HEK293 (cell line): ENCODE measurements at regions not wholly inside any gene's neighbourhood (a gene's known extent, or its start where the extent isn't known, plus 50 kb on each side); places are given as distances from the start of the nearest gene placed in this dataset.

Source experiments
- CTCF ChIA-PET: fragments of 350-600 bp; formaldehyde crosslinking; extraction: SDS; loops from one replicate; lab custom pipeline; 2021; ENCODE audit warnings: antibody characterized with exemption; lab: Yijun Ruan, JAX
- POLR2A ChIA-PET: fragments of 300-600 bp; formaldehyde crosslinking; extraction: SDS; loops from one replicate; lab custom pipeline; 2020; ENCODE audit warnings: antibody characterized with exemption, inconsistent platforms; lab: Yijun Ruan, JAX
- H3K27ac ChIP-seq: fragments of 200-500 bp; sonication (Bioruptor generic); 2 replicates; pipeline ENCODE4 v1.5.1; 2014; ENCODE audit warnings: low read depth, low read length, control low read depth, inconsistent platforms; ENCODE audit errors: extremely low read depth
- H3K36me3 ChIP-seq, 2 experiments: fragments of 200-500 bp in 1 of 2; sonication (Bioruptor generic) in 1 of 2; 1 replicate in 1 of 2; 2 replicates in 1 of 2; pipeline ENCODE4 v1.5.1; 2014 to 2017; ENCODE audit warnings: inconsistent platforms in 2 of 2, low read length in 2 of 2; ENCODE audit not compliant: control insufficient read depth in 2 of 2, insufficient read depth in 1 of 2
- H3K4me1 ChIP-seq: fragments of 200-500 bp; sonication (Bioruptor generic); 2 replicates; pipeline ENCODE4 v1.5.1; 2014; ENCODE audit warnings: mild to moderate bottlenecking, low read length, inconsistent platforms; ENCODE audit not compliant: control insufficient read depth, insufficient read depth
- H3K4me3 ChIP-seq: 2 replicates; pipeline ENCODE4 v1.5.1; 2011; ENCODE audit warnings: low read depth, mild to moderate bottlenecking, control low read depth, low read length, moderate library complexity
- H3K9me3 ChIP-seq: fragments of 200-500 bp; sonication (Bioruptor generic); 2 replicates; pipeline ENCODE4 v1.5.1; 2014; ENCODE audit warnings: low read depth, low read length, inconsistent platforms; ENCODE audit not compliant: control insufficient read depth, insufficient read depth
- FEZF1 ChIP-seq: fragments of 450-650 bp; formaldehyde crosslinking; IDR thresholded peaks from 2 replicates; pipeline ENCODE4 v1.5.1; 2016; ENCODE audit warnings: missing biosample characterization, missing genetic modification characterization
- ZNF121 ChIP-seq: fragments of 450-650 bp; formaldehyde crosslinking; IDR thresholded peaks from 2 replicates; pipeline ENCODE4 v1.5.1; 2016; ENCODE audit warnings: missing biosample characterization, missing genetic modification characterization
- ZNF223 ChIP-seq: fragments of 450-650 bp; formaldehyde crosslinking; IDR thresholded peaks from 2 replicates; pipeline ENCODE4 v1.5.1; 2016; ENCODE audit warnings: missing biosample characterization, missing genetic modification characterization
- ZNF239 ChIP-seq: fragments of 450-650 bp; formaldehyde crosslinking; IDR thresholded peaks from 2 replicates; pipeline ENCODE4 v1.5.1; 2016; ENCODE audit warnings: missing biosample characterization, missing genetic modification characterization
- ZNF335 ChIP-seq: fragments of 450-650 bp; formaldehyde crosslinking; conservative IDR thresholded peaks from 2 replicates; pipeline ENCODE4 v1.5.1; 2016; ENCODE audit warnings: missing biosample characterization, missing genetic modification characterization
- ZNF391 ChIP-seq: fragments of 450-650 bp; formaldehyde crosslinking; IDR thresholded peaks from 2 replicates; pipeline ENCODE4 v1.5.1; 2016; ENCODE audit warnings: low read depth, missing biosample characterization, missing genetic modification characterization, borderline replicate concordance
- ZNF670 ChIP-seq: fragments of 450-650 bp; formaldehyde crosslinking; IDR thresholded peaks from 2 replicates; pipeline ENCODE4 v1.5.1; 2016; ENCODE audit warnings: missing biosample characterization, missing genetic modification characterization, low read depth
- ZNF777 ChIP-seq: fragments of 450-650 bp; formaldehyde crosslinking; IDR thresholded peaks from 2 replicates; pipeline ENCODE4 v1.5.1; 2017; ENCODE audit warnings: missing biosample characterization, missing genetic modification characterization, borderline replicate concordance
- TF ChIP-seq, protein P1 (sequence below): fragments of 450-650 bp; formaldehyde crosslinking; IDR thresholded peaks from 2 replicates; pipeline ENCODE4 v1.5.1; 2016; ENCODE audit warnings: missing biosample characterization, missing genetic modification characterization
- TF ChIP-seq, protein P2 (sequence below): fragments of 450-650 bp; formaldehyde crosslinking; IDR thresholded peaks from 2 replicates; pipeline ENCODE4 v1.5.1; 2016; ENCODE audit warnings: missing biosample characterization, missing genetic modification characterization
- TF ChIP-seq, protein P3 (sequence below): fragments of 450-650 bp; formaldehyde crosslinking; IDR thresholded peaks from 2 replicates; pipeline ENCODE4 v1.5.1; 2017; ENCODE audit warnings: missing biosample characterization, missing genetic modification characterization
- TF ChIP-seq, protein P4 (sequence below): fragments of 450-650 bp; formaldehyde crosslinking; IDR thresholded peaks from 2 replicates; pipeline ENCODE4 v1.5.1; 2016; ENCODE audit warnings: missing biosample characterization, missing genetic modification characterization, low read depth
- TF ChIP-seq, protein P5 (sequence below): fragments of 450-650 bp; formaldehyde crosslinking; IDR thresholded peaks from 2 replicates; pipeline ENCODE4 v1.5.1; 2017; ENCODE audit warnings: missing biosample characterization, mild to moderate bottlenecking, missing genetic modification characterization, moderate library complexity
- TF ChIP-seq, protein P6 (sequence below): fragments of 450-650 bp; formaldehyde crosslinking; IDR thresholded peaks from 2 replicates; pipeline ENCODE4 v1.5.1; 2017; ENCODE audit warnings: missing biosample characterization, missing genetic modification characterization

DNA sequence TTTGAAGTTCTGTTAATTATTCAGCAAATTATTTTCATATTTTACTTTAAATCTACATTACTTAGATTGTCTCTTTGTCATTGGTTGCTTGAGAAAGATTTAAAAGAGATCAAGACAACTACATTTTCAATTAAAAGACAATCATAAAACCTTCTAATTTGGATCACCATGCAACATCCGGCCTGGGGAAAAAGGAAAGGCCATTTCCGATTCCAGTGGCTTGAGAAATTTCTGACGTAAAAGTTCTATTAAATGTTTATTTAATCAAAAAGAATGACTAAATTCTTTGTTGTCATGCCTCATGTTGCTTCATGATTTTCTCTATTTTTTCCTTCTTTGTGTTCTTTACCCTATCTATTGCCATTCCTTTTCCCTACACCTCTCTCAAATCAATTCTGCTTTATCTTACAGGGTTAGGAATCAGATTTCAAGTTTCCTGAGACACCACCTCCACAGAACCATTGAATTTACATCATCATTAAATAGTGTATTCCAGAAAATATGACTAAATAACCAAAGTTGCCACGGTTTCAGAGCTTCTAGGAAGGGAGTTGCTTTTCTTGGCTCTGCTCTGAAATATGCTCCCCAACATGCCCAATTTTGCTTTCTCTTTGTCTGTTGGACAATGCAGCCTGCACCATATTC, 124.6 kb upstream of the ACSL4 start:
- H3K27ac ChIP-seq = no peak overlapping the region
- CTCF ChIA-PET = interaction anchor here (0.6 to 8.4 kb wide), 26 partner anchors 13 to 1422 kb away, joined by 3 to 180 read pairs (median 4); partner anchors contain the start of gene NXT2

DNA sequence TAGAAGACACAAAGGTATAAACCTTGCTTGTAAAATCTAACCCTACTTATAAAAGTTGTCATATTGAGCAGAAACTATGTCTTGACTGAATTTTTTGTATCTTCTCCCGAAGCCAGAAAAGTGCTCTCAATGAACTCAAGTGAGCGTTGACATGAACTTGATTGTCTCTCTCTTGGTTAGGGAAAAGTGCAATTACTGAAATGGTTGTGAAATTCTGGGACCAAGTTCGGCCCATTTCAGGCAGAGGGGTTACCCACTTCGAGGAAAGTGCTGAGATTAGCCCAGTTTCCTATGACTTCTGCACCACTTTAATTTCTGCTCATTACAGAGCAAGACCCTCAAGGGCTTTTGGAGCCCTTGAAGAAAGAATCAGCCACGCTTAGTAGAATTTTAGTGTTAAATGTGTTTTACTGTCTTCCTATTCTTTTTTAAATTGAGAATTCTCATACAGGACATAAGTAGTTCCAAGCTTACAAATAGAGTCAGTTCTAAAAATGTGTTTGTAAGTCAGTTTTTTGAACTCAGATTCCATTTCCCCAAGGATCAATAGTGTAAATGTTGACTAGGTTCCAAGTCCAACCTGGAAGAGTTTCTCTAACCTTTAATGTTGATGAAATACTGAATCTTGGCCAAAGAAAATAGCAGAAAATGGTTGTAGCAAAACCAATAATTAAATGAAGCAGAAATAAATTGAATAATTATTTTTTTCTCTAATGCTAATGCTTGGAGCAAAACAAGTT, 125.7 kb upstream of the ACSL4 start:
- Histone ChIP-seq H3K9me3 (no peaks in the 10 kb centered on the region), H3K4me3 (no peak overlapping the region), H3K27ac (no peak overlapping the region), H3K36me3 (no peaks in the 10 kb centered on the region), H3K4me1 (no peaks in the 10 kb centered on the region)
- CTCF ChIA-PET = interaction anchor here (0.8 to 8.4 kb wide), 5 partner anchors 14 to 224 kb away, joined by 3 to 180 read pairs (median 6); no protein-coding TSS in a partner anchor
- POLR2A ChIA-PET = no interaction called here
- TF ChIP-seq ZNF391 = no peak
- TF ChIP-seq, protein P1, sequence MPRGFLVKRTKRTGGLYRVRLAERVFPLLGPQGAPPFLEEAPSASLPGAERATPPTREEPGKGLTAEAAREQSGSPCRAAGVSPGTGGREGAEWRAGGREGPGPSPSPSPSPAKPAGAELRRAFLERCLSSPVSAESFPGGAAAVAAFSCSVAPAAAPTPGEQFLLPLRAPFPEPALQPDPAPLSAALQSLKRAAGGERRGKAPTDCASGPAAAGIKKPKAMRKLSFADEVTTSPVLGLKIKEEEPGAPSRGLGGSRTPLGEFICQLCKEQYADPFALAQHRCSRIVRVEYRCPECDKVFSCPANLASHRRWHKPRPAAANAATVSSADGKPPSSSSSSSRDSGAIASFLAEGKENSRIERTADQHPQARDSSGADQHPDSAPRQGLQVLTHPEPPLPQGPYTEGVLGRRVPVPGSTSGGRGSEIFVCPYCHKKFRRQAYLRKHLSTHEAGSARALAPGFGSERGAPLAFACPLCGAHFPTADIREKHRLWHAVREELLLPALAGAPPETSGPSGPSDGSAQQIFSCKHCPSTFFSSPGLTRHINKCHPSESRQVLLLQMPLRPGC (tag by site-specific recombination) = no peak
- no peak for TF ChIP-seq FEZF1 (tag by site-specific recombination)

More for the DNA sequence above, 124.6 kb upstream of the ACSL4 start:
- Histone ChIP-seq H3K9me3 (no peaks in the 10 kb centered on the region; the same call in 1 of the 2 replicates), H3K4me3 (no peak overlapping the region), H3K36me3 (no peaks in the 10 kb centered on the region), H3K4me1 (no peaks in the 10 kb centered on the region)
- TF ChIP-seq ZNF121 (tag by site-specific recombination) (no peak), ZNF777 (no peak), ZNF335 (tag by site-specific recombination) (no peak), ZNF223 (tag by site-specific recombination) (no peak), ZNF239 (no peak), ZNF670 (no peak)
- TF ChIP-seq, protein P2, sequence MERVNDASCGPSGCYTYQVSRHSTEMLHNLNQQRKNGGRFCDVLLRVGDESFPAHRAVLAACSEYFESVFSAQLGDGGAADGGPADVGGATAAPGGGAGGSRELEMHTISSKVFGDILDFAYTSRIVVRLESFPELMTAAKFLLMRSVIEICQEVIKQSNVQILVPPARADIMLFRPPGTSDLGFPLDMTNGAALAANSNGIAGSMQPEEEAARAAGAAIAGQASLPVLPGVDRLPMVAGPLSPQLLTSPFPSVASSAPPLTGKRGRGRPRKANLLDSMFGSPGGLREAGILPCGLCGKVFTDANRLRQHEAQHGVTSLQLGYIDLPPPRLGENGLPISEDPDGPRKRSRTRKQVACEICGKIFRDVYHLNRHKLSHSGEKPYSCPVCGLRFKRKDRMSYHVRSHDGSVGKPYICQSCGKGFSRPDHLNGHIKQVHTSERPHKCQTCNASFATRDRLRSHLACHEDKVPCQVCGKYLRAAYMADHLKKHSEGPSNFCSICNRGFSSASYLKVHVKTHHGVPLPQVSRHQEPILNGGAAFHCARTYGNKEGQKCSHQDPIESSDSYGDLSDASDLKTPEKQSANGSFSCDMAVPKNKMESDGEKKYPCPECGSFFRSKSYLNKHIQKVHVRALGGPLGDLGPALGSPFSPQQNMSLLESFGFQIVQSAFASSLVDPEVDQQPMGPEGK (tag by site-specific recombination) = no peak
- TF ChIP-seq, protein P3, sequence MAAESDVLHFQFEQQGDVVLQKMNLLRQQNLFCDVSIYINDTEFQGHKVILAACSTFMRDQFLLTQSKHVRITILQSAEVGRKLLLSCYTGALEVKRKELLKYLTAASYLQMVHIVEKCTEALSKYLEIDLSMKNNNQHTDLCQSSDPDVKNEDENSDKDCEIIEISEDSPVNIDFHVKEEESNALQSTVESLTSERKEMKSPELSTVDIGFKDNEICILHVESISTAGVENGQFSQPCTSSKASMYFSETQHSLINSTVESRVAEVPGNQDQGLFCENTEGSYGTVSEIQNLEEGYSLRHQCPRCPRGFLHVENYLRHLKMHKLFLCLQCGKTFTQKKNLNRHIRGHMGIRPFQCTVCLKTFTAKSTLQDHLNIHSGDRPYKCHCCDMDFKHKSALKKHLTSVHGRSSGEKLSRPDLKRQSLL = no peak
- TF ChIP-seq, protein P4, sequence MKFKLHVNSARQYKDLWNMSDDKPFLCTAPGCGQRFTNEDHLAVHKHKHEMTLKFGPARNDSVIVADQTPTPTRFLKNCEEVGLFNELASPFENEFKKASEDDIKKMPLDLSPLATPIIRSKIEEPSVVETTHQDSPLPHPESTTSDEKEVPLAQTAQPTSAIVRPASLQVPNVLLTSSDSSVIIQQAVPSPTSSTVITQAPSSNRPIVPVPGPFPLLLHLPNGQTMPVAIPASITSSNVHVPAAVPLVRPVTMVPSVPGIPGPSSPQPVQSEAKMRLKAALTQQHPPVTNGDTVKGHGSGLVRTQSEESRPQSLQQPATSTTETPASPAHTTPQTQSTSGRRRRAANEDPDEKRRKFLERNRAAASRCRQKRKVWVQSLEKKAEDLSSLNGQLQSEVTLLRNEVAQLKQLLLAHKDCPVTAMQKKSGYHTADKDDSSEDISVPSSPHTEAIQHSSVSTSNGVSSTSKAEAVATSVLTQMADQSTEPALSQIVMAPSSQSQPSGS (tag by site-specific recombination) = no peak
- POLR2A ChIA-PET = no interaction called here

DNA sequence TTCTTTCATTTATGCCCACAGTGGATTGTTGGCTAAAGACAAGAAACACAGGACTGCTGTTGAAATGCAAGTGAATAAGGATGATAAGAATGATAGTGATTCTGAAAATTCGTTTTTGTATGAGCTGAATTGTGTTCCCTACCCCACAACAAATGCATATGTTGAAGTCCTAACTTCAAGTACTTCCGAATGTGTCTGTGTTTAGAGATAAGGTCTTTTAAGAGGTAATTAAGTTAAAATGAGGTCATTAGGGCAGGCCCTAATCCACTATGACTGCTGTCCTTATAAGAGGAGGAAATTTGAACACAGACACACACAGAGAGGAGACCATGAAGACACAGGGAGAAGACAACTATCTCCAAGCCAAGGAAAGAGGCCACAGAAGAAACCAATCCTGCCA, 126.6 kb upstream of the ACSL4 start:
- Histone ChIP-seq H3K4me1 (no peaks in the 10 kb centered on the region), H3K4me3 (no peak overlapping the region), H3K27ac (no peak overlapping the region), H3K36me3 (no peaks in the 10 kb centered on the region), H3K9me3 (no peaks in the 10 kb centered on the region)
- ChIA-PET POLR2A (no interaction called here), CTCF (interaction anchor here (0.6 to 8.4 kb wide), 6 partner anchors 15 to 1161 kb away, joined by 3 to 180 read pairs (median 5); no protein-coding TSS in a partner anchor)
- TF ChIP-seq, protein P4 (tag by site-specific recombination) = 0 out of 2 replicates have a peak, but pooled peaks have one; percentile 15
- TF ChIP-seq, protein P5, sequence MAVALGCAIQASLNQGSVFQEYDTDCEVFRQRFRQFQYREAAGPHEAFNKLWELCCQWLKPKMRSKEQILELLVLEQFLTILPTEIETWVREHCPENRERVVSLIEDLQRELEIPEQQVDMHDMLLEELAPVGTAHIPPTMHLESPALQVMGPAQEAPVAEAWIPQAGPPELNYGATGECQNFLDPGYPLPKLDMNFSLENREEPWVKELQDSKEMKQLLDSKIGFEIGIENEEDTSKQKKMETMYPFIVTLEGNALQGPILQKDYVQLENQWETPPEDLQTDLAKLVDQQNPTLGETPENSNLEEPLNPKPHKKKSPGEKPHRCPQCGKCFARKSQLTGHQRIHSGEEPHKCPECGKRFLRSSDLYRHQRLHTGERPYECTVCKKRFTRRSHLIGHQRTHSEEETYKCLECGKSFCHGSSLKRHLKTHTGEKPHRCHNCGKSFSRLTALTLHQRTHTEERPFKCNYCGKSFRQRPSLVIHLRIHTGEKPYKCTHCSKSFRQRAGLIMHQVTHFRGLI (tag by site-specific recombination) = no peak
- TF ChIP-seq, protein P6, sequence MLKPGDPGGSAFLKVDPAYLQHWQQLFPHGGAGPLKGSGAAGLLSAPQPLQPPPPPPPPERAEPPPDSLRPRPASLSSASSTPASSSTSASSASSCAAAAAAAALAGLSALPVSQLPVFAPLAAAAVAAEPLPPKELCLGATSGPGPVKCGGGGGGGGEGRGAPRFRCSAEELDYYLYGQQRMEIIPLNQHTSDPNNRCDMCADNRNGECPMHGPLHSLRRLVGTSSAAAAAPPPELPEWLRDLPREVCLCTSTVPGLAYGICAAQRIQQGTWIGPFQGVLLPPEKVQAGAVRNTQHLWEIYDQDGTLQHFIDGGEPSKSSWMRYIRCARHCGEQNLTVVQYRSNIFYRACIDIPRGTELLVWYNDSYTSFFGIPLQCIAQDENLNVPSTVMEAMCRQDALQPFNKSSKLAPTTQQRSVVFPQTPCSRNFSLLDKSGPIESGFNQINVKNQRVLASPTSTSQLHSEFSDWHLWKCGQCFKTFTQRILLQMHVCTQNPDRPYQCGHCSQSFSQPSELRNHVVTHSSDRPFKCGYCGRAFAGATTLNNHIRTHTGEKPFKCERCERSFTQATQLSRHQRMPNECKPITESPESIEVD = 0 out of 2 replicates have a peak, but pooled peaks have one; percentile 10
